ENCODE measurements at regions not wholly inside any gene's neighbourhood (a gene's known extent, or its start where the extent isn't known, plus 50 kb on each side); places are given as distances from the start of the nearest gene placed in this dataset.

GRCh38 chr5:92402045-92402444 is 1018.9 kb upstream of the ARRDC3 start:
- intact Hi-C loops (cut with DNase I) = no loop called here
- no peak for DNase-seq (ENCODE audit: low spot score)

- intact Hi-C loops (cut with DNase I) = no loop called here
These were observed 1018.4 kb upstream of the ARRDC3 start for GRCh38 chr5:92401492-92401891.

GRCh38 chr5:92394936-92395335 is 1011.8 kb upstream of the ARRDC3 start:
- DNase-seq (ENCODE audit: low spot score) = no peak
- intact Hi-C loops (cut with DNase I) = no loop called here

More at GRCh38 chr5:92401492-92401891, 1018.4 kb upstream of the ARRDC3 start:
- DNase-seq (ENCODE audit: low spot score) = no peak

DNA sequence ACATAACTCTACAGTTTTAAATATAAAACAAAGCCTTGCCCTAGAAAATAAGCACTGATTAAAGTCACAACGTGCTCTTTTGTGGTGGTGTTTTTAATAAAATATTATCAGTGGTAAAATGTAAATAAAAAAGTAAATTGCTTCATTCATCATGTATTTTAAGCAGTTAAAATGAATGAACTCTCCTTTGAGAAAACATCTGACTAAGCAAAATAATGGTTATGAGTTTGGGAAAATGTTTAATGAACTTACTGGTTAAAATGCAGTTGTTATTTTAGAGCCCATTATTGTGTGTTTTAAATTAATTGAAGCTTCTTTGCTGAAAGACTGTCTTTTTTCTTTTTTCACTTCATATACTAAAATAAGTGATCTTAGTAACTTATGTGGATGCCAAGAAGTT is 1007.5 kb upstream of the ARRDC3 start:
- no peak for DNase-seq (ENCODE audit: low spot score)
- intact Hi-C loops (cut with DNase I) = no loop called here

DNA sequence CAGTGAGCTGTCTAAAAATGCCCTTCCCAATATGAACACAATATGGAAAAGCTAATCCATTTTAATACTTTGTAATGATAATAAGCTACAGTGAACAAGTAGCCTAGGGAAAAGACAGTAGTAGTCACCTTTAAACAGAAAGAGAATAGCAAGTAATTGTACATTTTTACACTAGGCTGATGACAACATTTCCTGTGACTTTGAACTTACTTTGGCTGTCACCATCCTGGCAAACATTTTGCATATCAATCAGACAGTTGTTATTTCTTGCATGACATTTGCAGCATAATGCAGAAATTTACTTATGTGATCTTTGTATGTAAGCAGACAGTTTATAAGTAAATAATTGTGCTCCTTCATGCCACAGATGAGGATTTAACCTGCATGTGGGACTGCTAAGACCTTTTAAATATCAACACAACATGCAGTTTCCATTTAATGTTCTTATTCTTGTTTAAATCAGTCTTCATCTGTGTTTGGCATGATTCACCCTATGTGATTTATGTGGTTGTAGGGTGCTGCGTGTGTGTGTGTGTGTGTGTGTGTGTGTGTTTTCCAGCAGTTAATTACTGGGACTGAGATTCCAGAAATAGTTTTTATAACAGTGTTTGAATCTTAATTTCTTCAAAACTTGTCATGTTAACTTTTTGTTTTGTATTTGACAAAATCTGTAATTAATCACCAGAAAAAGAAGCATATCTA is 997.1 kb upstream of the ARRDC3 start:
- intact Hi-C loops (cut with DNase I) = no loop called here
- no peak for DNase-seq (ENCODE audit: low spot score)

DNA sequence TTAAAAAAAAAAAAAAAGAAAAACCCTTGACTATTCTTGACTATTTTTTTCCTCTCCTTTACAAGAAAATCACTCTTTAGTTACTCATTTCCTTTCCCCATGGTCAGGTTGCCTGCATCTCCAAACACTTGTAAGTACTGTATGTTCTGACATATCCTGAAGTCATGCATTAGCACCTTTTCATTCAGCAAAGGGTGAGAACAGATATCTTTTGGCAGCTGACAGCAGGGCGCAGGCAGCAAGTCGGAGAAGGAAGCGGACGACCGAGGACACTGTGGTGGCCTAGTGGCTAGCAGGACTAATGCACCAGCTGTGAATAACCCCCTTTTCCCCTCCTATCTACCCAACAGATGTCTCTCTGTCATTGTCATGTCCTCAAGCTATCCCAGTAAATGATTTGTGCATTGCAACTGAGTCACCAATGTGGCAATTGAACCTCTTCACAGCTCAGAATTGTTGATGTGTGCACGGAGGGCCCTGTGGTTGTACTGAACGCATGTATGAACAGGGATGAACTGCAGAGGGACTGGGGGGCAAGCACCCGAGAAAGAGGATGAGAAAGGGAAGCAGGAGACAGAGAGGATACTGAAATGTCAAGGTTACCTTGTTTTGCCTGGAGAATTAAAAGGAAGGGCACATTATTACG is 996.0 kb upstream of the ARRDC3 start:
- intact Hi-C loops (cut with DNase I) = no loop called here
- DNase-seq (ENCODE audit: low spot score) = no peak

GRCh38 chr5:92374859-92375258 is 991.7 kb upstream of the ARRDC3 start:
- intact Hi-C loops (cut with DNase I) = no loop called here
- DNase-seq (ENCODE audit: low spot score) = no peak

DNA sequence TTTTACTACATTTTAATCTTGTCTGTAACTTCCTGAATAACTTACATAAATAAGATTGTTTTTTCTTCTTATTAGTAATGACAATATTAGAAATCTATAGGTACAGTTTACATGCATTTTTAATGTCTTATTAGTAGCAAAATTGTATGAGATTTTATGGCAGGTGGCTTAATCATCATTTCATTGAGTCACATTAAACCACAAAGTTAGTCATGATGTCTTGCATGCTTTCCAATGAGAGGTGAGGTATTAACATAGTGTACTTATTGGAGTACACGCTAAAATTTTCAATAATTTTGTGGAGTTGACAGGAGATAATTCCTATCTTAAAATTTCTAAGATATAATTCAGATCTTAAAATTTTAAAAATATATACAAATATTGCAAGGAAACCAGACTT is 989.6 kb upstream of the ARRDC3 start:
- no peak for DNase-seq (ENCODE audit: low spot score)
- intact Hi-C loops (cut with DNase I) = no loop called here

GRCh38 chr5:92371889-92372235 is 988.7 kb upstream of the ARRDC3 start:
- intact Hi-C loops (cut with DNase I) = no loop called here
- no peak for DNase-seq (ENCODE audit: low spot score)

GRCh38 chr5:92371171-92371888 is 988.2 kb upstream of the ARRDC3 start:
- intact Hi-C loops (cut with DNase I) = no loop called here
- DNase-seq (ENCODE audit: low spot score) = no peak

- intact Hi-C loops (cut with DNase I) = no loop called here
These were observed 986.9 kb upstream of the ARRDC3 start for GRCh38 chr5:92370032-92370431.

DNA sequence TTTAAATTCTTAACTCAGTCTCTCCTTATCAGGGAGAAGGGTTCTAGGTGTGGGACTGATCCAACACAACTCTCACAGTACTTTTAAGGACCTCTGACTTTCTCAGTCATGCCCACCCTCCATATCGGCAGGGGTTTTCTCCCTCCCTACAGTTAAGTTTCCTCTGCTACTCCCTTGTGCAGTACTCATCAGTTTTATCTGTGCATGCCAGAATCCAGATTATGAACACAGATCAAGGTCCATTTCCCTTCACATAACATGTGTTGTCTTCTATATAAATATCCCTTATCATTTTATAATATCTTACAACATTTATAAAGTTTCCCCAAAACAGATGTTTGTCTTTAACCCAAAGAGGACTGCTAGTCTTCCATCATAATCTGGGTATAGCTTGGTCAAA is 986.5 kb upstream of the ARRDC3 start:
- intact Hi-C loops (cut with DNase I) = no loop called here
- no peak for DNase-seq (ENCODE audit: low spot score)

More at GRCh38 chr5:92370032-92370431, 986.9 kb upstream of the ARRDC3 start:
- no peak for DNase-seq (ENCODE audit: low spot score)

DNA sequence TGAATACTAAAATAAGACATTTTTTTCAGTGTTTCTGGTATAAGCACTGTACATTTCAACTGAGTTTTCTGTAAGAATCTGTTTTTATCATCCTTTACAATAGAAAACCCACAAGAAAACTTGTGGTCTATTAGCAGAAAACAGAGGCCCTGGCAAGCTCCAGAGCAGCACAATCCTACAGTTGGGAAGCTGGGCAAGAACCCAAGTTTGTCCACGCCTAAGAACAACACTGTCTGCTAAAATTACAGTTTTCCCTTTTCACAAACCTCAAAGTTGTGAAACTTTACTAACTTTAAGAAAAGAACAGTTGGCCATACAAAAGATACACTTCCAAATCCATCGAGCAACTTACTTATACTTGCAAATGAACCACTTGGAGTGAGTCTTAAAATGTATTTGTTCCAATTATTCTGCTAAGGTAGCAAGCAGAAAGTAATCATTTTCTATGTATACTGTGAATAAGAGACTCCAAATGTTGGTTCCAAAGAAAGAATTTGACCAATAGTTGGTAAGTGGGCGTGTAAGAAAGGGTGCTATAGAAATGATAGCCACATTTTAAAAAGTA is 982.0 kb upstream of the ARRDC3 start:
- intact Hi-C loops (cut with DNase I) = no loop called here
- no peak for DNase-seq (ENCODE audit: low spot score)

DNA sequence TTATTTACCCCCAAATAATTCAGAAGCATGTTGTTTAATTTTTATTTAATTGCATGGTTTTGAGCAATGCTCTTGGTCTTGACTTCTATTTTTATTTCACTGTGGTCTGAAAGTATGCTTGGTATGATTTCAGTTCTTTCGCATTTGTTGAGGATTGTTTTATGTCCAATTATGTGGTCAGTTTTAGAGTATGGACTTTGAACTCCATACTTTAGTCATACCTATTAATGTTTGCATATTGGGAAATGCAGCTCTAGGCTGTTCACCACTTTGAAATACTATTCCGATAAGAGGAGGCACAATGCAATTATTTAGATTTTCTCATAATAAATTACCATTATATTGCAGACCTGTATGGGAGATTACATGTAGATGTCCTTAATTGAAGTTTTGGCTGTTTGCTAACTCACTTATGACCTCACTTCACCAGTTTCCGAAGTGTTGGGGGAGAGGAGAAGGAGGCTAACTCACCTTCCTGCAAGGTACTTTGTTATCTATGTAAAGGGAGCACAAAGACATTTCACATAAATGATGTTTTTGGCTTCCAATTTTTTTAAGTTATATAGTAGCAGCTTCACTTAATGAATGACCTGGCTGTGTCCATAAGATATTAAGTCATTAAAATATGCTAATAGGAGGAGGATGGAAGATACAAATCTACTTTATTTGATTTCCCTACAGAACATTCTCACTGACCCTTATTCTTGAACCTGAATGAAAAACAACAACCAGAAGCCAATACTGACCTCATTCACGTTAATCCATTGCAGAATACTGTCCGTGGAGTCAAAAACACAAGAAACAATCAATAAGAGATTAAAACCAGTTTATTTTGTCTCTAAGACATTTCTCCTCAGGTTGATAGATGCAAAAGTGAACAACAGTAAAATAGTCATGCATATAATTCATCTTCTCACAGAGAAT is 970.3 kb upstream of the ARRDC3 start:
- intact Hi-C loops (cut with DNase I) = no loop called here
- no peak for DNase-seq (ENCODE audit: low spot score)

- intact Hi-C loops (cut with DNase I) = no loop called here
These were observed 954.7 kb upstream of the ARRDC3 start for GRCh38 chr5:92337772-92338234.

GRCh38 chr5:92332039-92332438 is 948.9 kb upstream of the ARRDC3 start:
- intact Hi-C loops (cut with DNase I) = no loop called here
- no peak for DNase-seq (ENCODE audit: low spot score)

More at GRCh38 chr5:92337772-92338234, 954.7 kb upstream of the ARRDC3 start:
- DNase-seq (ENCODE audit: low spot score) = no peak

DNA sequence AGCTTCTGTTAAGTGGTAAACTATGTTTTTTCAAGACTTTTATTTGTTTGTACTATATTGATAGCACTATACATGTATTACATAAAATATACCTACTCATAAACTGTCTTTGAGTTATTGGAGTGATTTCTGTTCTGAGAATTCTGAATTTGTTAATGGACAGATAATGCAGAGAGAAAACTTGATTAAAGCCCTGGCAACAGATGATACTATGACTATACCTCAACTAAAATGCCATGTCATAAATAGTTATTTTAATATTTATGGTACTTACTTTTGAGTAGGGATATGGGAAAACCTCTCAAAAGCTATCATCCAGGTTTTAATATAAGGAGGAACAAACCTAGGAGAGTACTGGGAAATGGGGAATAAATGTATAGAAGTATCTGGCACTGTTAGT is 947.2 kb upstream of the ARRDC3 start:
- no peak for DNase-seq (ENCODE audit: low spot score)
- intact Hi-C loops (cut with DNase I) = no loop called here

- intact Hi-C loops (cut with DNase I) = no loop called here
- DNase-seq (ENCODE audit: low spot score) = no peak
These were observed 946.6 kb upstream of the ARRDC3 start for GRCh38 chr5:92329759-92330158.

- no peak for DNase-seq (ENCODE audit: low spot score)
These were observed 945.6 kb upstream of the ARRDC3 start for GRCh38 chr5:92328584-92329259.

More at GRCh38 chr5:92328584-92329259, 945.6 kb upstream of the ARRDC3 start:
- intact Hi-C loops (cut with DNase I) = no loop called here
